22Rv1 (cell line): ENCODE measurements at regions not wholly inside any gene's neighbourhood (a gene's known extent, or its start where the extent isn't known, plus 50 kb on each side); places are given as distances from the start of the nearest gene placed in this dataset.

ENCODE experiments used
- ZFX ChIP-seq: fragments of 450-650 bp; IDR thresholded peaks from 2 replicates; pipeline ENCODE4 v1.6.1; 2017; ENCODE audit warnings: antibody characterized with exemption, borderline replicate concordance
- TF ChIP-seq, protein P1 (sequence below): fragments of 450-650 bp; IDR thresholded peaks from 2 replicates; pipeline ENCODE4 v1.5.1; 2017; ENCODE audit warnings: mild to moderate bottlenecking

DNA sequence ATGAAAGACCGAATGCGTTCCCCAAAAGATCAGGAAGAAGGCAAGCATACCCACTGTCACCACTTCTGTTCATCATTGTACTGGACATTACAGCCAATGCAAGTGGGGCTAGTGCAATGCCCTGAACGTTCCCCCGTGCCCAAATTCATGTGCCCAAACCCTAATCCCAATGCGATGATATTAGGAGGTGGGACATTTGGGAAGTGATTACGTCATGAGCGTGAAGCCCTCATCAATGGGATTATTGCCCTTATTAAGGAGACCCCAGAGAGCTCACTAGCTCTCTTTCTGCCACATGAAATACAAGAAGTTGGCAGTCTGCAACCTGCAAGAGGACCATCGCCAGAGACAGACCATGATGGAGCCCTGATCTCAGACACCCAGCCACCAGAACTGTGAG, 511.4 kb upstream of the TPK1 start:
- TF ChIP-seq, protein P1, sequence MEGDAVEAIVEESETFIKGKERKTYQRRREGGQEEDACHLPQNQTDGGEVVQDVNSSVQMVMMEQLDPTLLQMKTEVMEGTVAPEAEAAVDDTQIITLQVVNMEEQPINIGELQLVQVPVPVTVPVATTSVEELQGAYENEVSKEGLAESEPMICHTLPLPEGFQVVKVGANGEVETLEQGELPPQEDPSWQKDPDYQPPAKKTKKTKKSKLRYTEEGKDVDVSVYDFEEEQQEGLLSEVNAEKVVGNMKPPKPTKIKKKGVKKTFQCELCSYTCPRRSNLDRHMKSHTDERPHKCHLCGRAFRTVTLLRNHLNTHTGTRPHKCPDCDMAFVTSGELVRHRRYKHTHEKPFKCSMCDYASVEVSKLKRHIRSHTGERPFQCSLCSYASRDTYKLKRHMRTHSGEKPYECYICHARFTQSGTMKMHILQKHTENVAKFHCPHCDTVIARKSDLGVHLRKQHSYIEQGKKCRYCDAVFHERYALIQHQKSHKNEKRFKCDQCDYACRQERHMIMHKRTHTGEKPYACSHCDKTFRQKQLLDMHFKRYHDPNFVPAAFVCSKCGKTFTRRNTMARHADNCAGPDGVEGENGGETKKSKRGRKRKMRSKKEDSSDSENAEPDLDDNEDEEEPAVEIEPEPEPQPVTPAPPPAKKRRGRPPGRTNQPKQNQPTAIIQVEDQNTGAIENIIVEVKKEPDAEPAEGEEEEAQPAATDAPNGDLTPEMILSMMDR = no peak
- TF ChIP-seq ZFX = no peak
